ENCODE measurements at regions not wholly inside any gene's neighbourhood (a gene's known extent, or its start where the extent isn't known, plus 50 kb on each side); places are given as distances from the start of the nearest gene placed in this dataset.
"Not testable (repeated sequence)": the region's sequence is repeated elsewhere in the genome, so short reads cannot be mapped to it uniquely, and the experiment has no call there.

- CTCF ChIA-PET; H3K27ac ChIP-seq (ENCODE audit: low read length); intact Hi-C loops (cut with micrococcal nuclease; ENCODE audit: unreplicated experiment); H3K36me3 ChIP-seq (ENCODE audit: control insufficient read depth, insufficient read depth, low read length); H3K4me3 ChIP-seq (ENCODE audit: low read depth in 2 of 2, low read length in 2 of 2); BruUV-seq (replicated peaks); POLR2A ChIA-PET; H3K27me3 ChIP-seq (ENCODE audit: control insufficient read depth, insufficient read depth, low read length); DNase-seq (ENCODE audit: low read depth, low spot score); H3K9me3 ChIP-seq (ENCODE audit: control insufficient read depth, insufficient read depth, low read depth, low read length); H3K4me1 ChIP-seq (ENCODE audit: control insufficient read depth, insufficient read depth, low read length); in situ Hi-C loops (cut with HindIII; ENCODE audit: low pct_unique_long_range_greater_than_20kb, low sequenced_read_pairs): not testable (repeated sequence)
- peak; percentile 87 for ATAC-seq
Observed at GRCh38 chr6:26799903-26800633, 140.5 kb upstream of the ZNF322 start.

- intact Hi-C loops (cut with micrococcal nuclease; ENCODE audit: unreplicated experiment), result not testable (repeated sequence)
Observed at GRCh38 chr6:26803762-26804161, 144.2 kb upstream of the ZNF322 start.

GRCh38 chr6:26811486-26812116 is 152.1 kb upstream of the ZNF322 start:
- H3K4me1 ChIP-seq (ENCODE audit: control insufficient read depth, insufficient read depth, low read length); H3K27ac ChIP-seq (ENCODE audit: low read length); CTCF ChIA-PET; H3K36me3 ChIP-seq (ENCODE audit: control insufficient read depth, insufficient read depth, low read length); intact Hi-C loops (cut with micrococcal nuclease; ENCODE audit: unreplicated experiment); DNase-seq (ENCODE audit: low read depth, low spot score); H3K27me3 ChIP-seq (ENCODE audit: control insufficient read depth, insufficient read depth, low read length); H3K9me3 ChIP-seq (ENCODE audit: control insufficient read depth, insufficient read depth, low read depth, low read length); in situ Hi-C loops (cut with HindIII; ENCODE audit: low pct_unique_long_range_greater_than_20kb, low sequenced_read_pairs); POLR2A ChIA-PET; H3K4me3 ChIP-seq (ENCODE audit: low read depth in 2 of 2, low read length in 2 of 2); BruUV-seq (replicated peaks): not testable (repeated sequence)
- peak; percentile 79 for ATAC-seq

More at GRCh38 chr6:26803762-26804161, 144.2 kb upstream of the ZNF322 start:
- DNase-seq (ENCODE audit: low read depth, low spot score); H3K36me3 ChIP-seq (ENCODE audit: control insufficient read depth, insufficient read depth, low read length); H3K4me1 ChIP-seq (ENCODE audit: control insufficient read depth, insufficient read depth, low read length); CTCF ChIA-PET; H3K27ac ChIP-seq (ENCODE audit: low read length); H3K4me3 ChIP-seq (ENCODE audit: low read depth in 2 of 2, low read length in 2 of 2); POLR2A ChIA-PET; H3K9me3 ChIP-seq (ENCODE audit: control insufficient read depth, insufficient read depth, low read depth, low read length); H3K27me3 ChIP-seq (ENCODE audit: control insufficient read depth, insufficient read depth, low read length); in situ Hi-C loops (cut with HindIII; ENCODE audit: low pct_unique_long_range_greater_than_20kb, low sequenced_read_pairs); BruUV-seq (replicated peaks): not testable (repeated sequence)
- peak; percentile 26; the same call in 1 of the 2 replicates for ATAC-seq

- H3K27me3 ChIP-seq (ENCODE audit: control insufficient read depth, insufficient read depth, low read length); in situ Hi-C loops (cut with HindIII; ENCODE audit: low pct_unique_long_range_greater_than_20kb, low sequenced_read_pairs); BruUV-seq (replicated peaks); DNase-seq (ENCODE audit: low read depth, low spot score); POLR2A ChIA-PET; CTCF ChIA-PET; H3K4me1 ChIP-seq (ENCODE audit: control insufficient read depth, insufficient read depth, low read length); H3K36me3 ChIP-seq (ENCODE audit: control insufficient read depth, insufficient read depth, low read length); H3K27ac ChIP-seq (ENCODE audit: low read length); H3K9me3 ChIP-seq (ENCODE audit: control insufficient read depth, insufficient read depth, low read depth, low read length); H3K4me3 ChIP-seq (ENCODE audit: low read depth in 2 of 2, low read length in 2 of 2); ATAC-seq; intact Hi-C loops (cut with micrococcal nuclease; ENCODE audit: unreplicated experiment): not testable (repeated sequence)
Observed at GRCh38 chr6:26818640-26819225, 159.2 kb upstream of the ZNF322 start.

GRCh38 chr6:26827965-26828364 is 168.4 kb upstream of the ZNF322 start:
- H3K4me3 ChIP-seq (ENCODE audit: low read depth in 2 of 2, low read length in 2 of 2); DNase-seq (ENCODE audit: low read depth, low spot score); CTCF ChIA-PET; H3K27me3 ChIP-seq (ENCODE audit: control insufficient read depth, insufficient read depth, low read length); intact Hi-C loops (cut with micrococcal nuclease; ENCODE audit: unreplicated experiment); H3K27ac ChIP-seq (ENCODE audit: low read length); ATAC-seq; H3K9me3 ChIP-seq (ENCODE audit: control insufficient read depth, insufficient read depth, low read depth, low read length); BruUV-seq (replicated peaks); in situ Hi-C loops (cut with HindIII; ENCODE audit: low pct_unique_long_range_greater_than_20kb, low sequenced_read_pairs); POLR2A ChIA-PET; H3K4me1 ChIP-seq (ENCODE audit: control insufficient read depth, insufficient read depth, low read length); H3K36me3 ChIP-seq (ENCODE audit: control insufficient read depth, insufficient read depth, low read length): not testable (repeated sequence)

GRCh38 chr6:26829480-26829879 is 169.9 kb upstream of the ZNF322 start:
- H3K9me3 ChIP-seq (ENCODE audit: control insufficient read depth, insufficient read depth, low read depth, low read length); H3K36me3 ChIP-seq (ENCODE audit: control insufficient read depth, insufficient read depth, low read length); H3K27me3 ChIP-seq (ENCODE audit: control insufficient read depth, insufficient read depth, low read length); H3K4me1 ChIP-seq (ENCODE audit: control insufficient read depth, insufficient read depth, low read length); BruUV-seq (replicated peaks); H3K4me3 ChIP-seq (ENCODE audit: low read depth in 2 of 2, low read length in 2 of 2); CTCF ChIA-PET; ATAC-seq; in situ Hi-C loops (cut with HindIII; ENCODE audit: low pct_unique_long_range_greater_than_20kb, low sequenced_read_pairs); POLR2A ChIA-PET; DNase-seq (ENCODE audit: low read depth, low spot score); intact Hi-C loops (cut with micrococcal nuclease; ENCODE audit: unreplicated experiment); H3K27ac ChIP-seq (ENCODE audit: low read length): not testable (repeated sequence)

GRCh38 chr6:26830992-26831391 is 171.4 kb upstream of the ZNF322 start:
- H3K9me3 ChIP-seq (ENCODE audit: control insufficient read depth, insufficient read depth, low read depth, low read length); H3K4me1 ChIP-seq (ENCODE audit: control insufficient read depth, insufficient read depth, low read length); CTCF ChIA-PET; H3K4me3 ChIP-seq (ENCODE audit: low read depth in 2 of 2, low read length in 2 of 2); POLR2A ChIA-PET; H3K27ac ChIP-seq (ENCODE audit: low read length); ATAC-seq; DNase-seq (ENCODE audit: low read depth, low spot score); in situ Hi-C loops (cut with HindIII; ENCODE audit: low pct_unique_long_range_greater_than_20kb, low sequenced_read_pairs); H3K27me3 ChIP-seq (ENCODE audit: control insufficient read depth, insufficient read depth, low read length); BruUV-seq (replicated peaks); H3K36me3 ChIP-seq (ENCODE audit: control insufficient read depth, insufficient read depth, low read length); intact Hi-C loops (cut with micrococcal nuclease; ENCODE audit: unreplicated experiment): not testable (repeated sequence)

Data from Panc1 (cell line).